AG20443 (cell line): ENCODE measurements at regions not wholly inside any gene's neighbourhood (a gene's known extent, or its start where the extent isn't known, plus 50 kb on each side); places are given as distances from the start of the nearest gene placed in this dataset.

Experiments
- DNase-seq: peaks from one replicate; pipeline ENCODE4 v3.0.0; 2012; ENCODE audit warnings: low spot score, mixed read lengths

DNA sequence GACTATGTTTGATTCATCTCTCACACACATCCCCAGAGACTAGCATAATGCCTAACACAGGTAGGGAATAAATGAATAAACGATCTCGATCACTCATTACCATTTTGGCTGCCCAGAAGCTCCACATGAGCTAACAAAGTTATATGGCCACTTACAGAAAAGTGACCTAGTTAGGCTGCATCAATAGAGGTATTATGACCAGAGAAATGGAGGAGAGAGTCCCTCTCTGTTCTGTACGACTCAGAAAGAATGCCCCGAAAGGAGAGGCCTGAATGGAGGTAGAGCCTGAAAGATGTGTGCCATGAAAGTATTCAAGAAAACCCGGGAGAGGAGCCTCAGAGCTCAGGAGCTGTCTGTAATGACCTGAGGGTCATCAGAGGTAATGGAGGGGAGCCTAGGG is 208.2 kb upstream of the GRIK3 start:
- no peak for DNase-seq

DNA sequence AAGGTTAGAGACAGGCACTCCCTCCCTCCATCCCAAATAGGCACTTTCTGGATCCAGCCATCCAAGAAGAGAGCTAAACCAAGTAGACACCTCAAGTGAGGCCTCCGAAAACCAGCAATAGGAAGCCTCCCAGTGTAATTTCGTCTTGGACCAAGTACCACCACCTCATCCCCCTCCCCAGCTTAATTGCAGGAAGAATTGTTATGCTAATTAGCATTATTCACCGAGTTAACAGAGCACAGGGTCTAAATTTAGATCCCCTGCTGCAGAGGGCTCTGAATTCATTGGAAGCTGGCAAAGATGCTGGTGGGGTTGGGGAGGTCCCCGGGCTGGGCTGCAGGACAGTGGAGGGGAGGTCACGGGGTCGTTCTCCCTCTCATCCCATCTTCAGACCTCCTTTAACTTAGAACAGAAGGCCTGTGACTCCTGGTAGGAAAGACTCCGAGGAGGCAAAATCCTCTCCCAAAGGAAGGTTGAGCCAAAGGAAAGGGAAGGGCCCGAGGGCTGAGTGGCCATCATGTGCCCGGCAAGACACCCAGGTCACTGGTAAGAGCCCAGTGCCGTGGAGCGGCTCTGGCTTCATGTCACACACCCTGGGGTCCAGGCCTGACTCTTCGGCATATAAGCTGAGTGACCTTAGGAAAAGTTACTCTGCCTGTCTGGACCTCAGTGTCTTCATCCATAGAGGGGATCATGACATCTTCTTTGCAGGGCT is 209.2 kb upstream of the GRIK3 start:
- DNase-seq, result no peak

DNA sequence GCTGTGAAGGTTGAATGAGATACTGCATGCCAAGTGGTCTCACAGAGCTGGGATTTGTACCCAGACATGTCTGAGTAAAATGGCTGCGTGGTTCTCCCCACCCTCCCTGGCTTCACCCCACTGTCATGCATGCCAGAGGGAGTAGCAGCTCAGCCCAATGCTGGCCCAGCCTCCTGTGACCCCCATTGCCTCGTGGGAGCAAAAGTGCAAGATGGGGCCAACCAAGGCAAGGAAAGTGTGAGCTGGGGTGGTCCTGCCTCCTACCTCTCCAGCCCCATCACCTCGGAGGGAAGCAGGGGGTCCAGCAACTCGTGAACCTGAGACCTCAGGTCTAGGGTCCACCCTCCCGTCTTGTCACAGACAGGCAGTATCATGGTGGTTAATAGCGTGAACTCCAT is 209.8 kb upstream of the GRIK3 start:
- no peak for DNase-seq

DNA sequence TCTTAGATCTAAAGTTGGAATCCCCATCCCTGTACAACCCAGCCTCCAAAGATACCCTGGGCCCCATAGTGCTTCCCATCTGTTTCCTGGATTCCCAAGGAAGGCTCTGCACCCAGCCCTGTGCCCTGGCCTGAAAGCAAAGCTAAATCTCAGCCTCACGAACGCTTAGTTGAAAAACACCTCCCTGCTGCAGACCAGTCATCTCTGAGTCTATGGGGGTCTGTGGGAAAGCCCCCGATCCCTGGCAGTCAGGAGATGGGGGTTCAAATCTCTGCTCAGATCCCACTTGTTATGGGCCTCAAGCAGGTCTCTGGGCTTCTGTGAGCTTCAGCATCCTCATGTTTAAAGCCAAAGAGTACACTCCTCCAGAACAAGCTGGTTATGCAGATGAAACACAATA is 210.5 kb upstream of the GRIK3 start:
- DNase-seq, result no peak

DNA sequence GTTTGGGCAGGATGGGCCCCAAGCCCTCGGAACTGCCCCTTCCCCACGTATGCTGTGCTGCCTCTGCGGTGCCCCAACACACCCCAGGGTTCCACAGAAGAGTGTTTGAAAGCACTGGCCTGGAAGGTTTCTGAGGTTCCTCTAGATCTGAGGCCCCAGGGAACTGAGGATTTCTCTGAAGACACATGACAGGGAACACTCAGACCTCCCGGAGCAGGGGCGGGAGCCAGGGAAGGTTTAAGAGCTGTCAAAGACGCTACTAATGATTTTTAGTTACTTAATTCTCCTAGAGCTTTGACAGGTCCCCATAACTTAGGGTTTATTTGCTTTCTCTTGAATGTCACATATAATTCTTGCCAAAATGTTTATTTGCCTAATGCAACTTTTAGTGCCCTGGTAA is 212.3 kb upstream of the GRIK3 start:
- no peak for DNase-seq

DNA sequence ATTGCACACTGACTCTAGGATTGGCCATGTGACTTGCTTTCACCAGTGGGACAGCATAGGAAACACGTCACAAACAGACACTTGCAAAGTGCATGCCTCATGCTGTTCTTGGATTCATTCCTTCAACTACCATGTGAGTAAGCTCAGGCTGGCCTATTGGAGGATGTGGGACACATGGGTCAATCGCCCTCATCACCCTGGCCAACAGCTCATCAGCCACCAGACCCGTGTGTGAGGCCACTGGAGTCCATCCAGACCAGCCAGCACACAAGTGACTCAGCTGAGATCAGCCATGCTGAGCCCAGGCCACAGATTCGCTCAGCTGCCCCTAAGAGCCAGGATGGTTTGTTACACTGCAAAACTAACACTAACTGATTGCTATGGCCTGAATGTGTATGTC is 216.1 kb upstream of the GRIK3 start:
- no peak for DNase-seq

DNA sequence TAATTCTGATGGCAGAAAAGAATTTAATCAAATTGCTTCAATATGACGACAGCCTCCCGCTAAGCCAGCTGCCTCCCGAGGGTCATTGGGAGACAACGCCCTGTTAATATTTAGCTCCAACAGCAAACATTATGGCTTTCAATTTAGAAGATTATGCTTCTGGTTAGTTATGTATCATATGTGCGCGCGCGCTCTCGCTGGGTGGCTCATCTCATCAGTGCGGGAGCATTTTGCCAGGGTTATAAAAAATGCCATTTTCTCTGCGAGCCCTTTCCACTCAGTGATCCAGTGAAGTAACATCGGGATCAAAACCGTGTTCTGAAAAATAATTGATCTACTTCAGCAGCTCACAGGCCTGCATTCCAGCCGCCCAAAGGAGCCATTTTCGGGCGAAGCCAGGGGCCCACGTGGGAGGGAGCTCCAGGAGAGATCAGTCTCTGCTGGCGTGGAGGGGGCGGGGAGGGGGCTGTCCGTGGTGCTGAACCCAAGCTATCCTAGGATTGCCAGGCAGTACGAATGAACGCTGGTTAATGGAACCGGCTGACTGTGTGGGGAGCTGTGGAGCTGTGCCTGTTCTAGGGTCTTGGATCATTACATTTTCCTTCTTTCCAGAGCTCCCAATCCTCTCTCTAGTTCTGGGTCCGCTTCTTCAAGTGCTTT is 219.1 kb upstream of the ZC3H12A start:
- DNase-seq, result peak; percentile 34

DNA sequence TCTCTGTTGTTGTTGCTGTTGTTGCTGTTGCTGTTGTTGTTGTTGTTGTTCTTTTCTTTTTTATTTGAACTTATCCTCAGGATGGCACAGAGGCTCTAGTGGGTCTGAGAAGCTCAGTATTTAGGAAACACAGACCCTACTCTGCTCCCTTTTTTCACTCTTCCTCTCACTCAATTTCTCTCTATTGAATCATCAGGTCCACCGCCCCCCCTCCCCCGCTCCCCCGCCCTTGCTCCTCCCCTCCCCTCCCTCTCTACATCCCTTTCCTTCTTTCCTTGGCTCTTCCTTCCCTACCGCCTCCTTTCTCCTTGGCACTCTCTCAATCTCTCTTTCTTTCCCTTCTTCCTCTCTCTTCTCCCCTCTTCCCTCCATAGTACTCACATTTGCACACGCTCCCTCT is 218.5 kb upstream of the ZC3H12A start:
- no peak for DNase-seq

DNA sequence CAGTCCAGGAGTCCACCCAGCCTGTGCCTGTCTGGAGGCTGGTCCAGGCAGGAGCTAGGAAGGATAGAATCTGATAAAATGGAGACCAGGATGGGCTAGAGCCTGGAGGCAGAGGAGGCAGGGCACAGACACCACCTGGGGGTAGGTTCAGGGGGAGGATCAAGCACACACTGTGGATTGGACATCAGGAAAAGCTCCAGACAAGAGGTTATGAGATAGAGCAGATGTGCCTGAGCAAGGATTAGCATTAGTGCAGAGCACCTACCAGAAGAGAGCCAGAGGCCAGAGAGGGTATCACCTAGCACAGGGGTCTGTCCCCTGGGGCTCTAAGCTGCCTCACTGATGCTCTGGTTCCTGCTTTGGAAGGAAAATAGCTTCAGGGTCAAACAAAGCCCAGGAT is 216.7 kb upstream of the ZC3H12A start:
- no peak for DNase-seq

DNA sequence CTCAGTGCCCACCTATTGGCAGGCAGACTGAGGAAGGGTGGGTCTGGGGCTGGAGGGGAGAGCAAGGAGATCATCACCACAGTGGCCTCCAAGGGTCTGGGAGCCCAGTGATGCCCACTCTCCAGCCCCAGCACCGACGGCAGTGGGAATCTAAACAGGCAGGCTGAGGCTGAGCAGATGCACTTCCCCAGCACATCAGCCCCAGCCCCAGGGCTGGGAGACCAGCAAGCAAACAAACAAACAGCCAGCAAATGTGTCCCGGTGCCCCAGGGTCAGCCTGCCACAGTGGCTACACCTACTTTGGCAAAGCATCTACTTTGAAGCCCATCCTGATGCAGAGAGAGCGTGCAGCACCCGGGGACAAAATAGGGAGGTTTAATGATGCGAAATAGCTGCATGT is 216.3 kb upstream of the ZC3H12A start:
- DNase-seq, result no peak

DNA sequence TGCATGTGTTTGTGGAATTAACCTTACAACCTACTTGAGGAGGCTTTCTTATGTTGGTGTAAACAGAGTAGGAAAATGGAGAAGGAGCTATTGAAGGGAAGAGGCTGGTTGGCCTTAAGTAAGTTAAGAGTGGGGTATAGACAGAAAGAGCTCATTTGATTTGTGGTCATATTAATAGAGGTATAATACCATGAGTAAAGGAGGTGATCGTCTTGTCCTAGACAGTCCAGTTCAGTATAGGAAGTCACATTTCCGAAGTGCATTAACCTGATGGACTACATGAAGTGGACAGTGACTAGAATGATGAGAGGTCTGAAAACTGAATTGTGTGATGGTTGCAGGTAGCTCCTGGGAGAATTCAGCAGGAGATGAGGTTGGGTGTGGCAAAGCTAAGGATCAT is 215.4 kb upstream of the ZC3H12A start:
- DNase-seq, result no peak

DNA sequence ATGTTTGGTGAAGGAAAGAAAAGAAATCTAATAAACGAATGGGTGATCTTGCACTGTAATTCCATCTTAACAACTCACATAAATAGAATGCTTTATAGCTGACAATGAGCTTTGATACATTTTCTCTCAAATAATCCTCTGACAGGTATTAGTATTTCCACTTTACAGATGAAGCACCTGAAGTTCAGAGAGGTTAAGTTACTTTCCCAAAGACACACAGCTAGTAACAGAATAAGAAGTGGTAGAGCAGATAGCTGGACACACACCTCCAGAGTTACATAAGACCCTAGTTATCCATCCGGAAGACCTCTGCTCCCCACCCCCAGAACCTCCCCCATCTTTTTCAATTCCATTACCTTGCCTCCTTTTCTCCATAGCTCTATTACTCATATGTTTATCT is 213.3 kb upstream of the ZC3H12A start:
- DNase-seq, result no peak

DNA sequence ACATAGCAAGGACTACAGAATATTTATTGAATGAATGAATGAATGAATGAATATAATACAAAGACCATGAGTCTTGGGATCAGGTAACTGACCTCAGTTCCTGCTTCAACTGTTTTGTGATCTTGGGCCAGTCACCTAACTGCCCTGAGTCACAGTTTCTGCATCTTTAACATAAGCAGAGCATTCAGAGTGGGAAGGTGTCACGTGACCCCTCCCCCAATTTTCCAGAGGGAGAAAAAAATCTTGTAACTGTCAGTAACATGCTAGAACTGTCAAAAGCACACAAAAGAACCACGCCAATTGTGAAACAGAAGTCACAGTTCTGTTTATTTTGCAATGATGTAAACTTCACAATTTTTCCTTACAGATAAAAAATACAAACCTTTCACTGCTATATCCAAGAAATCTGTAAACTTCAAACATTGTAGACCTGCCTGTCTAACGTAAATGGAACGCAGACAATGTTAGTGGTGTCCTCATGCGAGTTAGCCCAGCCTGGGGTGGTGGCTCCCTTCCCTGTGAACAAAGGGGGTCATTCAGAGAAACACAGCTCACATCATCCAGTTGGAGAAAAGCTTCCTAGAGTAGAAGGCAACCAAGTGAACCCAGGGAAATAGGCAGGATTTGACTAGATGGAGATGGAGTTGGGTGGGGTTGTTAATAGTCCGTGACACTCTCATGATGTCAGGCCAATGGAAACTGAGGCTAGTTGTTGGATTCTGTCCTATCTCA is 211.8 kb upstream of the ZC3H12A start:
- DNase-seq, result no peak

DNA sequence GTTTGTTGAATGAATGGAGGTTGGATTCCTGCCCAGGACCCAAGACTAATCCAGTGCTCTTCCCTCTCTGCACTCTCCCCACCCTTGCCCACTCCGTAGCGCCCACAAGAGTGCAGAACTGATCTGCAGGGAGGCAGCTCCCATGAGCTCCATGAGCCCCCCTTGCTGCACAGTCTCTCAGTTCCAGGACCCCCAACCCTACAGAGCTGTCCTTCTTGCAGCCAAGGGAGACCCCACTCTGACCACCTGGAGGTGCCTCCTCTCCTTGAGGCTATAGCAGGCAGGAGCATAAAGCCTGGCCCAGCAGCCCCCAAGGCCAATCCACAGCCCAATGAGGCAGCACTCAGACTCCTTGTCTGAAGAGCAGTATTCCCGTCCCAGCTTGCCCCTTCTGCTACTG is 209.2 kb upstream of the ZC3H12A start:
- no peak for DNase-seq

DNA sequence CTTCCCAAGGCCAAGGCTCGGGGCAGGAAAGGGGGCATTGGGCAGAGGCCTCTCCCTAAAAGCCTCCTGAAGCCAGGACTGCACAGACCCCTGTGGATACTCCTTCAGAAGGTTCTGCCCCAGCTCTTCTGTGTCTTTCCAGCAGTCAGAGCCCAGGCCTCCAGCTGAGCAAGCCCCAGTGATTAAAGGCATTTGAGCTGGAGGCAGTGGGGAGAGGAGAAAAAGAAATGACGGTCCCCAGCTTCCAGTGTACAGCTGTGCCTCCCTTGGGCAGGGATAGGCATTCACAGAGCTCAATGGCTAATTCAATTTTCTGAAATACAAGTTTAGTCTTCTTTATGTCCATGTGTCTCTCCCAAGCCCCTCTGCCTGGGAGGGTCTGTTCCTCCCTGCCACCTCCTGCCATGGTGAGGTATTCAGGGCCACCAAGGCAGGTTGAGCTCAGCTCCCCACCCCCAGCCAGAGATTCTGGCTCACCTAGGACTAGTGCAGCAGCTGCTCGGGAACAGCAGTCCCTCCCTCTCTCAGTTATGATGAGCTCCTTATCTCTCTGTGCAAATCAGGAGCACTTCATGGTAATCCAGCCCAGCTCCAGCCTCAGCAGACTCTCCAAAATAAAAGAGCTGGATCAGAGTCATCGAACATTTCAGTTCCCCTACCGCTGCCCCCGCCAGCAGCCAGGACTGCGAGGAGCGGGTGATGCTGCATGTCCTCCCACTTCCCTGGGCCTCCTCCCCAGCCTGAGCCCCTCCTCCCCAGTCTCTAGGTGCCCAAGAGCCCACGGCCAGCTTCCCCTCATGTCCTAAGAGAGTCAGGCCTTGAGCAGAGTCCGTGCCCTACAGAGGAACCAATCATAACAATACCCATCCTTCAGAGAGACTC is 208.4 kb upstream of the ZC3H12A start:
- no peak for DNase-seq

DNA sequence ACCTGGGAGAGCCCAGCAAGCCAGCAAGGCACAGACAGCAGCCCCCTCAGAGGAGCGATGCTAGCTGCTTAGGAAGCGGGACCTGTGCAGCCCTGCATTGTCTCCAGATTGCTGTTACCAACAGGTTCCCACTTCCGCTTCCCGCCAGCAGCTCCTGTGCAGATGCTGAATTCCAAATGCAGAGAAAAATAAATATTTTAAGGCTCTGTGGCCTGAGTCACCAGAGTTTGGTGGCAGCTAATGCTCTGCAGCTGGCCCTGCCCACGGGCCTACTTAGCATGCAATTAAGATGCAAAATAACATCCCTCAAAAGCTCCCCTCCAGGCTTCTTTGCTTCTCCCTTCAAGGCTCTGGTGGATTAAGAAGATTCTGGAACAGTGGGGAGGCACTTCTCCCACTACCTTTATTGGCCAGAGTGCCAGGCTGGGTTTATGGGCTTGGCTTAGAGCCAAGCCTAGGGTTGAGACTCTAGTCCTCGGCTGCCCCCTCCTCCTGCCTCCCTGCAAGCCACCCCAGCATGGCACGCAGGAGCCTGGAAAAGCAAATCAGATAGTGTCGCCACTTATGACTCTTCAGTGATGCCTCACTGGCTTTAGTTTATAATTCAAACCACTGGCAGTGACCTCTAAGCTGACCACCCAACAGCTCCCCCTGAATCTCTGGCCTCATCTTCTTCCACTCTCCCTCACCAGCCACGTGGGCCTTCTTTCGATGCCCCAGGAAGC is 207.1 kb upstream of the ZC3H12A start:
- peak; percentile 38 for DNase-seq

DNA sequence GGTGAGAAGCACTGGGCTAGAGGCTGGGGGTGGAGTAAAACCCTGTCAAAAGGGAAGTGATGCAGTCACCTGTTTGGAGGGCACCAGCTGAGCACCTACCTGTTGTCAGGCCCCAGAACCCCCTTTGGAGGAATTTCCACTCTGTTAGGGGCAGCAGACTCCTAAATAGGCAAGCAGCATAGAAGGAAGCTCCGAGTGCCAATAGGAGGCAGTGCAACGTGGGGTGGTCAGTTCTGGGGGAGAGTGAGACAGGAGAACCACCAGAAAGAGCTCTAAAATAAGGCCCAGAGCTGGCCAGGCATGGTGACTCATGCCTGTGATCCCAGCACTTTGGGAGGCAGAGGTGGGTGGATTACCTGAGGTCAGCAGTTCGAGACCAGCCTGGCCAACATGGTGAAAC is 203.7 kb upstream of the ZC3H12A start:
- DNase-seq, result no peak

DNA sequence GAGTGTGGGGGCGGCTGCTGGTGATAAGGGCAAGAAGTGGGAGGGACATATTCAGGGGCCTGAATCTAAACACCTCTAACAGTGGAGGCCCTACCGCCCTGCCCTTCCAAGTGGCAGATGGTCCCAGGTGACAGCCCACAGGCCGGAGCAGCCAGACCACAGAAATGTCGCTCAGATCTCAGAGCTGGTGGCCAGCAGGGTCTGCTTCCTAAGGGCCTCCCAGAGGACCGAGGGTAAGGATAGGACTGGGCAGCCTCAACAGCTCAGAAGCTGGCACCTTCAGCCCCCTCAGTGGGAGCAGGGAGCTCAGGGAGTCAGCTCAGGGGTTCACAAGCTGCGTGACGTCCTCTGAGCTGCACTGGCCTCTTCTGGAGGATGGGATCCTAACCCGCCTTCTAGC is 201.8 kb upstream of the ZC3H12A start:
- no peak for DNase-seq

DNA sequence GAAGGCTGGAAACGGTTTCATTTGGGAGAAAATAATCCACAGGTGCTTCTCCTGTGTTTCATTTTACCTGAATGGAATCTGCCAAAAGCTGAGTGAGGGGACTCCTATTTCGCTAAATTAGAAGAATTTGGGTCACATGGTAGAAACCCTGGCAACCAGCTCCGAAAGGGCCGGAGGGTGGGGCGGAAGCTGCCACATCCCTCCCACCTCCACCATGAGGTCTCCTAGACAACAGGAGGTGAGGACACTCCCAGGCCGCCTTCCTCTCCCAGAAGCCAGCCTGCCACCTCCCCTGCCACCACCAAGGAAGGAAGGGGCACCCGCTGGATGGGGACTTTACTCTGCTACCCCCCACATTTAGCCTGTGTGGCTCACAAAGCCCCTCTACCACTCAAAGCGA is 199.9 kb upstream of the ZC3H12A start:
- DNase-seq, result no peak

DNA sequence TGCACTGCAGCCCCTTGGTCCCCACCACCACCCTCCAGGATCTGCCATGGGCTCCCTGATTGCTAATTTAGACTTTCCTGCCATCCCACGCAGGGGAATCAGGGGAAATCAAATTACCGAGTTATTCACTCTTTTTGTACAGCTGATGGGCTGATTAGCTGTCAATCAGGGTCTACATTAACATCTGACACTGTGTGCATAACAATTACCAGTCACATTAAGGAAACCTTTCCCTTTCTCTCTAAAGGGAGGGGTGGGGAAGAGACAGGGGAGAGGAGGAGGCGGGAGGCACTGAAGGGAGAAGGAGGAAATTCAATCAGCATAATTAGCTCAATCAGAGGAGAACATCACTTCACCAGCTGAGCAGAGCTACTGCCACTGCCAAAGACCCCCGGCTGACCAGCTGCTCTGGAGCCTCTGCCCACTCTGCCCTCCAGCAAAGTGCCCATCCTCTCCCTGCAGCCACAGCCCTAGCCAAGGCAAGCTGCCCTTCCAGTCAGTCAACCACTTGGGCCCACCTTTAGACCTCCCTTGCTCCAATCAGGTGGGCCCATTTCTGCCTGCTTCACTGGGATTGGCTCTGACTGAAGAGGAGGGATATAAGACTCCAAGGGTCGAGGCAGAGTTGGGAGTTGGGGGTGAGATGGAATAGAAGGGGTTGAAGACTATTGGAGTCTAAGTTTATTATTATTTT is 199.3 kb upstream of the ZC3H12A start:
- DNase-seq, result no peak

DNA sequence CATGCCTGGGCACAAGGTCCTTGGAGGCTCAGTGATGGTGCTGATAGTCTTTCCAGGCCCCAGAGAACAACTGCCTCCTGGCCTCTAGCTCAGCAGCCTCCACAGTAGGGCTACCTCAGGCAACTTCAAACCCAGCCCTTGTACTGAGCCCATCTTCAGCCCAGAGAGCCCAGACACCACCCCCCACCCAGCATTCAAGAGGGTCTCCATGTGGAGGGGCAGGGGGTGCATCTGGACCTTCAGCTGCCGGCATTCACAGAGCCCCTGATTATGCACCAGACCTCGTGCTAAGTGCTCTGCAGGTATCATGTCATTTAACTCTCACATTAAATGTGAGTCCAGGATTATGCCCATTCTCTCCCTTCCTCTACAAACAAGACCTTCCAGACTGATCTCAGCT is 197.0 kb upstream of the ZC3H12A start:
- no peak for DNase-seq
